ENCODE measurements at regions not wholly inside any gene's neighbourhood (a gene's known extent, or its start where the extent isn't known, plus 50 kb on each side); places are given as distances from the start of the nearest gene placed in this dataset.

GRCh38 chr7:112399501-112399900 is 50.8 kb upstream of the IFRD1 start:
- Histone ChIP-seq H3K27me3 (ENCODE audit: control insufficient read depth in 2 of 2, insufficient read depth in 2 of 2, low read length in 2 of 2) (peaks cover 4 to 10% of the 10 kb centered on the region in 2 experiments; a peak in 3 of 5 replicates), H3K9me3 (replicated peaks; ENCODE audit: control insufficient read depth, insufficient read depth, low read depth, low read length) (no peaks in the 10 kb centered on the region), H3K4me2 (ENCODE audit: insufficient read depth, low read length) (no peak overlapping the region), H3K9me1 (ENCODE audit: control insufficient read depth, insufficient read depth, low read length) (no peaks in the 10 kb centered on the region), H3K4me1 (replicated peaks in 1 of 2; ENCODE audit: control insufficient read depth in 2 of 2, insufficient read depth in 2 of 2, low read length in 2 of 2) (peaks cover 0 to 9% of the 10 kb centered on the region in 2 experiments; a peak in 3 of 5 replicates), H3K4me3 (no peak overlapping the region), H4K20me1 (replicated peaks; ENCODE audit: control insufficient read depth, insufficient read depth, low read length) (no peaks in the 10 kb centered on the region), H3K9ac (ENCODE audit: insufficient read depth in 1 of 2, low read depth in 2 of 2, low read length in 2 of 2) (no peak overlapping the region), H3K36me3 (ENCODE audit: control insufficient read depth, insufficient read depth, low read length) (no peaks in the 10 kb centered on the region), H2AFZ (ENCODE audit: low read depth, low read length) (no peak overlapping the region), H3K27ac (ENCODE audit: extremely low read depth, low read depth, low read length) (no peak overlapping the region), H3K79me2 (ENCODE audit: control insufficient read depth, insufficient read depth, low read length) (no peaks in the 10 kb centered on the region)
- ChIA-PET POLR2A (no interaction called here), CTCF (ENCODE audit: low intra/inter-chr PET ratio) (no interaction called here)
- ATAC-seq (no peak), DNase-seq (ENCODE audit: extremely low read depth in 1 of 4, low spot score in 3 of 4) (no peak), FAIRE-seq (no peak)
- in situ Hi-C loops (cut with MboI) (loop anchor here (10.0 kb wide), 1 partner anchor 645 kb away; no protein-coding TSS in a partner anchor), intact Hi-C loops (cut with micrococcal nuclease) (no loop called here)
- no TSS peak for BruUV-seq (replicated peaks)
- 5% methylated on average over 1 of the region's 1 CpG for whole genome bisulfite sequencing (ENCODE audit: insufficient coverage, low coverage, missing lambda C conversion rate)
- TF ChIP-seq SRF (CRISPR knock-in tag; IDR thresholded peaks at IDR 0.05) (no peak), ZNF785 (CRISPR knock-in tag; IDR thresholded peaks at IDR 0.05) (no peak), KAT8 (IDR thresholded peaks at IDR 0.05; ENCODE audit: low read depth) (no peak), RFX1 (IDR thresholded peaks at IDR 0.05) (no peak), VEZF1 (CRISPR knock-in tag; IDR thresholded peaks at IDR 0.05) (no peak), BCL6 (CRISPR knock-in tag; IDR thresholded peaks at IDR 0.05) (no peak), EP300 (IDR thresholded peaks at IDR 0.05; ENCODE audit: low read length) (no peak), CBFA2T2 (conservative IDR thresholded peaks at IDR 0.05) (no peak), SIRT6 (IDR thresholded peaks at IDR 0.05; ENCODE audit: low read depth, low read length) (no peak), CREB3 (tag; conservative IDR thresholded peaks at IDR 0.05; ENCODE audit: low read depth) (no peak), NEUROD1 (IDR thresholded peaks at IDR 0.05; ENCODE audit: borderline replicate concordance, low read depth, low read length, partially characterized antibody) (no peak), STAT5A (IDR thresholded peaks at IDR 0.05; ENCODE audit: borderline replicate concordance, low read length) (no peak), PRPF4 (IDR thresholded peaks at IDR 0.05; ENCODE audit: insufficient read depth, low read depth, low read length, poor library complexity, severe bottlenecking) (no peak), KDM4B (IDR thresholded peaks at IDR 0.05; ENCODE audit: borderline replicate concordance in 2 of 2, low read depth in 1 of 2) (no peak), ZBTB49 (CRISPR knock-in tag; IDR thresholded peaks at IDR 0.05; ENCODE audit: borderline replicate concordance) (no peak), ZNF79 (CRISPR knock-in tag; IDR thresholded peaks at IDR 0.05; ENCODE audit: low read depth) (no peak), DACH1 (IDR thresholded peaks at IDR 0.05; ENCODE audit: partially characterized antibody) (no peak), ZNF830 (CRISPR knock-in tag; IDR thresholded peaks at IDR 0.05) (no peak)
- TF ChIP-seq, protein P1, sequence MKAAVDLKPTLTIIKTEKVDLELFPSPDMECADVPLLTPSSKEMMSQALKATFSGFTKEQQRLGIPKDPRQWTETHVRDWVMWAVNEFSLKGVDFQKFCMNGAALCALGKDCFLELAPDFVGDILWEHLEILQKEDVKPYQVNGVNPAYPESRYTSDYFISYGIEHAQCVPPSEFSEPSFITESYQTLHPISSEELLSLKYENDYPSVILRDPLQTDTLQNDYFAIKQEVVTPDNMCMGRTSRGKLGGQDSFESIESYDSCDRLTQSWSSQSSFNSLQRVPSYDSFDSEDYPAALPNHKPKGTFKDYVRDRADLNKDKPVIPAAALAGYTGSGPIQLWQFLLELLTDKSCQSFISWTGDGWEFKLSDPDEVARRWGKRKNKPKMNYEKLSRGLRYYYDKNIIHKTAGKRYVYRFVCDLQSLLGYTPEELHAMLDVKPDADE (conservative IDR thresholded peaks at IDR 0.05; ENCODE audit: control insufficient read depth, low read depth, low read length), result no peak
